HG03354 (cell line): ENCODE measurements at regions not wholly inside any gene's neighbourhood (a gene's known extent, or its start where the extent isn't known, plus 50 kb on each side); places are given as distances from the start of the nearest gene placed in this dataset.
"Not testable (repeated sequence)": the region's sequence is repeated elsewhere in the genome, so short reads cannot be mapped to it uniquely, and the experiment has no call there.

Source experiments
- ATAC-seq: cut with Tn5 transposase; IDR thresholded peaks from one replicate; pipeline ENCODE4 v1.9.1; 2021; ENCODE audit warnings: mild to moderate bottlenecking; ENCODE audit not compliant: unreplicated experiment, poor library complexity, severe bottlenecking

GRCh38 chr4:147094238-147094637 is 148.6 kb upstream of the TTC29 start:
- no peak for ATAC-seq

GRCh38 chr4:147096667-147097604 is 151.3 kb upstream of the TTC29 start:
- peak; percentile 79 for ATAC-seq

GRCh38 chr4:147101678-147102077 is 156.0 kb upstream of the TTC29 start:
- ATAC-seq, result no peak

- ATAC-seq, result no peak
These were observed 156.9 kb upstream of the TTC29 start for GRCh38 chr4:147102596-147102995.

- ATAC-seq, result no peak
These were observed 157.8 kb upstream of the TTC29 start for GRCh38 chr4:147103403-147103946.

GRCh38 chr4:147104768-147105167 is 159.1 kb upstream of the TTC29 start:
- ATAC-seq, result no peak

- ATAC-seq, result no peak
These were observed 162.7 kb upstream of the TTC29 start for GRCh38 chr4:147108409-147108808.

GRCh38 chr4:147109800-147110199 is 164.1 kb upstream of the TTC29 start:
- ATAC-seq, result no peak

GRCh38 chr4:147110473-147111367 is 165.1 kb upstream of the TTC29 start:
- ATAC-seq, result no peak

- not testable (repeated sequence) for ATAC-seq
These were observed 166.5 kb upstream of the TTC29 start for GRCh38 chr4:147112196-147112595.

GRCh38 chr4:147117431-147117830 is 171.8 kb upstream of the TTC29 start:
- no peak for ATAC-seq

GRCh38 chr4:147118528-147118927 is 172.9 kb upstream of the TTC29 start:
- ATAC-seq, result no peak

- no peak for ATAC-seq
These were observed 177.0 kb upstream of the TTC29 start for GRCh38 chr4:147122685-147123084.

GRCh38 chr4:147123146-147123545 is 177.5 kb upstream of the TTC29 start:
- ATAC-seq, result no peak

GRCh38 chr4:147128787-147129186 is 183.1 kb upstream of the TTC29 start:
- ATAC-seq, result no peak

- ATAC-seq, result no peak
These were observed 184.0 kb upstream of the TTC29 start for GRCh38 chr4:147129687-147130086.

GRCh38 chr4:147134536-147135210 is 189.0 kb upstream of the TTC29 start:
- ATAC-seq, result no peak

GRCh38 chr4:147136310-147136709 is 190.6 kb upstream of the TTC29 start:
- no peak for ATAC-seq

- no peak for ATAC-seq
These were observed 191.1 kb upstream of the TTC29 start for GRCh38 chr4:147136751-147137150.

GRCh38 chr4:147137280-147137679 is 191.6 kb upstream of the TTC29 start:
- ATAC-seq, result no peak
